ENCODE measurements at regions not wholly inside any gene's neighbourhood (a gene's known extent, or its start where the extent isn't known, plus 50 kb on each side); places are given as distances from the start of the nearest gene placed in this dataset.

DNA sequence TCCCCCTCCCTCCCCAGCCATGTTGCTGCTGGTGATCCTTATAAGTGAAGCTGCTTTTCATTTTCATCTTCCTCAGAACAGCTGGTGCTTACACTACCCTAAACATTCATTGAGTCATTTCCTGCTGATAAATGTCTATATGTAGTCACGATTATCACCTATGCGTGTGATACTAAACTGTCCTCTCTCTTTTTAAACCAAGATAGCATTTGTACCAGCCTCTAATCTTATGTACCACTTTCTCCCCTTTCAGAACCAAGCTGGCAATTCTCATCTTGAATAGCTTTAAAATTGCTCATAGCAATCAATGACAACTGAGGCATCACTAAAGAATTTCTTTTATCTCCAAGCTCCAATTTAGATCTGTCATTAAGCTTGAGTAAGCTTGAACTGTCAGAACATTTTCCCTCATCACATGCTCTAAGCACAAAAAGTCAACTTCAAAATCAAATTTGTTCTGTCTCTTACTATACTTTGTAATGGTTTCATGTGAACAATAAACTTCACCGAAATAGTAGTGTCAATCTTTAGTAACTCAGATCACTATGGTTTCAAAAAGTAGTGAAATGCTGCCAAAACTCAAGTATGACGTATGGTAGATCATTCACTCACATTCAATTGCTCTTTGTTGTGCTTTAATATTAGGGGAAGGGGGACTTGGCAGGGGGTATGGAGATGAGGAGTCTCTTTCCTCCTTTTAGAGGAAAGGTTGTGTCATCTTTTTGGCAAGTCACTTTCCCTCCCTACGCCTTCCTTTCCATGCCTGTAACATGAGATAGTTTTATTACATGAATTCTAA lies 178.1 kb upstream of the NOVA1 start:
- H3K9me3 ChIP-seq (ENCODE audit: low read depth, low read length): no peaks in the 10 kb centered on the region
- H3K9ac ChIP-seq (ENCODE audit: insufficient read length): no peak overlapping the region
- H3K27ac ChIP-seq: no peak overlapping the region
- H3K36me3 ChIP-seq (ENCODE audit: insufficient read depth, low read length): no peaks in the 10 kb centered on the region
- H3K4me3 ChIP-seq: no peak overlapping the region
- TF ChIP-seq FOXP2 (optimal IDR thresholded peaks at IDR 0.05; ENCODE audit: control extremely low read depth, extremely low read length, insufficient read depth) (no peak), POLR2AphosphoS5 (IDR thresholded peaks at IDR 0.05; ENCODE audit: borderline replicate concordance, low read depth, low read length) (no peak), EZH2 (IDR thresholded peaks at IDR 0.05) (no peak)
- no peak for DNase-seq (ENCODE audit: low read depth, low spot score)

DNA sequence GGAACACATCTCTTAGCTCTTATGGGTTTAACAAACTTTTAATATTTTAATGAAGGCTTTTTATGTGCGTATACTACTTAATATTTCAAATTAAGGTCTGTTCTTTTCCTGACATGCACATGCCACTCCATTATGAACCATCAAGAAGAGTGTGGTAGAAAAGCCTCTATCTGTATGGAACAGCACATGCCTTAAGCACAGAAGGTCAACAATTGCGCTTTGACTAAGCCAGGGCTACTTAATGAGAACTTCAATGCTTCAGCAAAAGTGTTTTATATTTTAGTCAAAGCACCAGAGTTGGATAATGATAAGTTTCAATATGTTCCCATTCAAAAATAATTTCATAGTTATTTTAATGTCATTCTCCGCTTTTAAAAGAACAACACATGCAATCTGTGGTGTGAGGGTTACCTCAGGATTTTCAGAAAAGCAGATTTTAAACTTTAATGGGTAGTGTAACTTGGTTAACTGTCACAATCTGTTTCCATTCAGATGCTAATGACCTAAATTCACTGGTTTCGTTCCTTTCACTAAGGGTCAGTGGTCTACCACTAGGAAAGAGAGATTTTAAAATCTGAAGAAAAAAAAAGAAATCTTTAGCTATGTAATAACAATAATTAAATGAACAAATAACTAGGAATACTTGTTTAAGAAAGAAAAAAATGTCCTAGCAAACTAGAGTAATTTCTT lies 193.4 kb upstream of the NOVA1 start:
- no peak for DNase-seq (ENCODE audit: low read depth, low spot score)
- TF ChIP-seq EZH2 (IDR thresholded peaks at IDR 0.05): no peak
- no peaks in the 10 kb centered on the region for H3K36me3 ChIP-seq (ENCODE audit: insufficient read depth, low read length)
- H3K9me3 ChIP-seq (ENCODE audit: low read depth, low read length): no peaks in the 10 kb centered on the region
- H3K9ac ChIP-seq (ENCODE audit: insufficient read length): no peak overlapping the region
- H3K4me3 ChIP-seq: no peak overlapping the region
- H3K27ac ChIP-seq: no peak overlapping the region

DNA sequence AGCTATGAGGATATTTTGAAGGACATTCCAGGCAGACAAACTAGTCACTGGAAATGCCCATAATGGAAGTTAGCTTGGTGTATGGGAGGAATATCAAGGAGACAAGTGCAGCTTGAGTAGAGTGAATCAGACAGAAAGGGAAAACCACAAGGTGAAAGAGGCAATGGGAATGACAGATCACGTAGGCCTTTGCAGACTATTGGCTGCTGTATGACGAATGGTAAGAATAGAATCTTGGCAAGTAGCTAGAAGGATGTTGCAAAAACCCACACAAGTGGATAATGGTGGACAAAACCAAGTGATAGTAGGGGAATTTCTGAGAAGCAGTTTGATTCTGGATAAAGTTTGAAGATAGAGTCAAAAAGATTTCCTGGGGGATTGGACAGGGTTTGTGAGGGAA lies 196.9 kb upstream of the NOVA1 start:
- no peak overlapping the region for H3K27ac ChIP-seq
- no peak for DNase-seq (ENCODE audit: low read depth, low spot score)
- H3K4me3 ChIP-seq: no peak overlapping the region
- no peaks in the 10 kb centered on the region for H3K9me3 ChIP-seq (ENCODE audit: low read depth, low read length)
- no peaks in the 10 kb centered on the region for H3K36me3 ChIP-seq (ENCODE audit: insufficient read depth, low read length)
- TF ChIP-seq EZH2 (IDR thresholded peaks at IDR 0.05): no peak
- no peak for TF ChIP-seq FOXP2 (optimal IDR thresholded peaks at IDR 0.05; ENCODE audit: control extremely low read depth, extremely low read length, insufficient read depth)
- TF ChIP-seq POLR2AphosphoS5 (IDR thresholded peaks at IDR 0.05; ENCODE audit: borderline replicate concordance, low read depth, low read length): no peak
- H3K9ac ChIP-seq (ENCODE audit: insufficient read length): no peak overlapping the region

DNA sequence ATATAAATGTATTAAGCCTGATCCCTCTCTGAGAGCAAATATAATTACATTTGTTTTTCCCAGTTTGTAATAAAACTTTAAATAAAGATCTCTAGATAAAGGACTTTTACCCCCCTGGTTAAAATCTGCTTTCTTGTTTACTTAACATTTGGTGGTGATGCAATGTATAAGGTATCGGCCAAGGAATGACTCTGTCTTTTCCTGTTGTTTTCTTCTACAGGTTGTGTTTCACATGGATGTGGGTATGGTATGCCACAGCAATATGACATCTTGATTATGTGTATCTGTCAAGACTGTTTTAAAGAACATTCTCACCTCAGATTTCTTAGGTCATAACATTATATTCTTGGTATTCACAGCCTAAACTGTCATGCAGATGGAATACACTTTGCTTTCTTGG lies 210.6 kb upstream of the NOVA1 start:
- no peak overlapping the region for H3K4me3 ChIP-seq
- H3K9me3 ChIP-seq (ENCODE audit: low read depth, low read length): no peaks in the 10 kb centered on the region
- TF ChIP-seq FOXP2 (optimal IDR thresholded peaks at IDR 0.05; ENCODE audit: control extremely low read depth, extremely low read length, insufficient read depth): no peak
- TF ChIP-seq POLR2AphosphoS5 (IDR thresholded peaks at IDR 0.05; ENCODE audit: borderline replicate concordance, low read depth, low read length): no peak
- TF ChIP-seq EZH2 (IDR thresholded peaks at IDR 0.05): no peak
- DNase-seq (ENCODE audit: low read depth, low spot score): no peak
- H3K9ac ChIP-seq (ENCODE audit: insufficient read length): no peak overlapping the region
- H3K36me3 ChIP-seq (ENCODE audit: insufficient read depth, low read length): no peaks in the 10 kb centered on the region
- no peak overlapping the region for H3K27ac ChIP-seq

DNA sequence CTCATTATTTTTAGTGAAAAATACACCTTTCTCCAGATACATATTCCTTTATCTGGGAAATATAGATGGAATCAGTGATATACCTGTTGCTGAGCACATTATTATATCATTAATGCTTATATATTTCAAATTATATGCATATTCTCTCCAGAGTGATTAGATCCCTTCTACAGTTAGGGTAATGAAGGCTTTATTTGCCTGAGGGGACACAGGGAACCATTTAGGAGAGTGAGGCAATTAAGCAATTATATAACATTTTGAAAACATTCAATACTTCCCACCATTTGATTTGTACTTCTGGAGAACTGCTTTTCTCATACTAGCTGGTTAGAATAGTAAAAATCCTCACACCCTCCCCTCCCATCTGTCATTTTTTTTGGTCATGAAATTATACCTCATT lies 212.8 kb upstream of the NOVA1 start:
- no peak overlapping the region for H3K4me3 ChIP-seq
- TF ChIP-seq EZH2 (IDR thresholded peaks at IDR 0.05) (no peak), POLR2AphosphoS5 (IDR thresholded peaks at IDR 0.05; ENCODE audit: borderline replicate concordance, low read depth, low read length) (no peak), FOXP2 (optimal IDR thresholded peaks at IDR 0.05; ENCODE audit: control extremely low read depth, extremely low read length, insufficient read depth) (no peak)
- DNase-seq (ENCODE audit: low read depth, low spot score): no peak
- H3K9me3 ChIP-seq (ENCODE audit: low read depth, low read length): no peaks in the 10 kb centered on the region
- H3K9ac ChIP-seq (ENCODE audit: insufficient read length): no peak overlapping the region
- no peak overlapping the region for H3K27ac ChIP-seq
- no peaks in the 10 kb centered on the region for H3K36me3 ChIP-seq (ENCODE audit: insufficient read depth, low read length)

DNA sequence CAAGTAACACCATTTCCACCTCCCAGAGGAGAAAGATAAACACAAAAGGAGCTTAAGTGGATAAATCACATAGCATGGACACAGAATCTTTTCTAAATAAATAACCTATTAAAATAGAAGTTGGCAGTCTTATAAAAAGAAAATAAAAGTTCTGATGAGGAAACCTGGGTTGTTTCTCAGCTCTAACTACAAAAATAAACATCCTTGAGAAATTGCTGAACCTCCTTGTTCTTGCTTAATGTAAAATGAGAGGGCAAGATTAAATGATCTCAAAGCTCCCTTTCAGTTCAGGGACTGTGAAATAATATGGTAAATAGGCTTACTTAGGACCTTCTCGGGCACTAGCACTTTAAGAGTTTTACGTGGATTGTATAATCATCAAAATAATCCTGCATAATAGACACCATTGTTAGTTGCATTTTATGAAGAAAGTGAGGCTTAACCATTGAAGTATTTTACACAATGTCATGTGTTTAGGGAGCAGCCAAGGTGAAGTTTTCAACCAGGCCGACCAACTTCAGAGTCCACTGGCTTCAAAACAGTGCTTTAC lies 214.0 kb upstream of the NOVA1 start:
- no peak overlapping the region for H3K9ac ChIP-seq (ENCODE audit: insufficient read length)
- no peak overlapping the region for H3K27ac ChIP-seq
- H3K4me3 ChIP-seq: no peak overlapping the region
- no peak for DNase-seq (ENCODE audit: low read depth, low spot score)
- no peaks in the 10 kb centered on the region for H3K9me3 ChIP-seq (ENCODE audit: low read depth, low read length)
- TF ChIP-seq EZH2 (IDR thresholded peaks at IDR 0.05) (no peak), FOXP2 (optimal IDR thresholded peaks at IDR 0.05; ENCODE audit: control extremely low read depth, extremely low read length, insufficient read depth) (no peak), POLR2AphosphoS5 (IDR thresholded peaks at IDR 0.05; ENCODE audit: borderline replicate concordance, low read depth, low read length) (no peak)
- H3K36me3 ChIP-seq (ENCODE audit: insufficient read depth, low read length): no peaks in the 10 kb centered on the region

DNA sequence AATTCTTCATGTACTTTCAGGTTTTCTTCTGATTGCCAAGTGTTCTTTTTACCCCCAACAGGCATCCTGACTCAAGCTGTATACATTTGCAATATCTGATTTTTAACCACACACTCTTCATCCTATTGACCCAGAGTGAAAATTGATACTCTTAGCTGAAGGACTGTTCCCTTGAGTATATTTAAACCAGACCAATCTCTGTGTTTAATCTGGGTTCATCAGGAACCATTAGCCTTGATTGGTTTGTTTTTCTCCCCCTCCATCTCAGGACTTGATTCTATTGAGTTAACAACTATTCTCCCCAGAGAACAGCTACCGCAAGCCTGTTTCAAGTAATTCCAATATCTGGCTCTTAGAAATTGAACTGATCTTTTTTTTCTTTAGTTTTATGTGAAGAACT lies 222.3 kb upstream of the NOVA1 start:
- Histone ChIP-seq H3K9ac (ENCODE audit: insufficient read length) (no peak overlapping the region), H3K9me3 (ENCODE audit: low read depth, low read length) (no peaks in the 10 kb centered on the region), H3K4me3 (no peak overlapping the region), H3K27ac (no peak overlapping the region), H3K36me3 (ENCODE audit: insufficient read depth, low read length) (no peaks in the 10 kb centered on the region)
- no peak for TF ChIP-seq POLR2AphosphoS5 (IDR thresholded peaks at IDR 0.05; ENCODE audit: borderline replicate concordance, low read depth, low read length)
- no peak for TF ChIP-seq EZH2 (IDR thresholded peaks at IDR 0.05)
- TF ChIP-seq FOXP2 (optimal IDR thresholded peaks at IDR 0.05; ENCODE audit: control extremely low read depth, extremely low read length, insufficient read depth): no peak
- no peak for DNase-seq (ENCODE audit: low read depth, low spot score)

DNA sequence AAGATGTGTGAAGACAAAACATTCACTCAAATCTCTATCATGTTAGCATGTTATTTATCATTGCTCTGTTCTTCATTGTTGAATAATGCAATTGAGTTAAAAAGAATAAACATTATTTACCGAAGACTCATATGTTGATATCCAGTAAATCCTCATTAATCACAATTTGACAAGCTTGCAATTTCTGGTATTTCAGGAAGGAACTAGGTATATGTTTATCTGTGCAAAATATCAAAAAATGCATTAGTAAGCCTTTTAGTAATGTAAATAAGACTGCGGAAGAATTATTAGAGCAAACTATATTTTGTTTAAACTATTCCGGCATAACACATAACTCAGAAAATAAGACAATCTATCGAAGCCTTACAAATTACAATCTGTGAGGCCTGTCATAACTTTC lies 222.7 kb upstream of the NOVA1 start:
- H3K4me3 ChIP-seq: no peak overlapping the region
- H3K36me3 ChIP-seq (ENCODE audit: insufficient read depth, low read length): no peaks in the 10 kb centered on the region
- no peak overlapping the region for H3K9ac ChIP-seq (ENCODE audit: insufficient read length)
- no peak overlapping the region for H3K27ac ChIP-seq
- TF ChIP-seq FOXP2 (optimal IDR thresholded peaks at IDR 0.05; ENCODE audit: control extremely low read depth, extremely low read length, insufficient read depth) (no peak), EZH2 (IDR thresholded peaks at IDR 0.05) (no peak), POLR2AphosphoS5 (IDR thresholded peaks at IDR 0.05; ENCODE audit: borderline replicate concordance, low read depth, low read length) (no peak)
- H3K9me3 ChIP-seq (ENCODE audit: low read depth, low read length): no peaks in the 10 kb centered on the region
- no peak for DNase-seq (ENCODE audit: low read depth, low spot score)
